IPS-18c (cell line): ENCODE measurements at regions not wholly inside any gene's neighbourhood (a gene's known extent, or its start where the extent isn't known, plus 50 kb on each side); places are given as distances from the start of the nearest gene placed in this dataset.

Source experiments
- H3K4me3 ChIP-seq: 2 replicates; pipeline ENCODE4 v1.7.0; 2013; ENCODE audit warnings: low read depth, mild to moderate bottlenecking, low read length, moderate library complexity; ENCODE audit not compliant: insufficient read depth
- H3K9me3 ChIP-seq: one replicate; pipeline ENCODE4 v1.6.1; 2013; ENCODE audit warnings: mild to moderate bottlenecking, low read length, moderate library complexity; ENCODE audit not compliant: control insufficient read depth, insufficient read depth

- no peak overlapping the region for H3K4me3 ChIP-seq
- no peaks in the 10 kb centered on the region for H3K9me3 ChIP-seq
Observed at GRCh38 chr1:238562341-238562740, 671.6 kb upstream of the ZP4 start.

GRCh38 chr1:238558746-238559145, 668.0 kb upstream of the ZP4 start:
- no peak overlapping the region for H3K4me3 ChIP-seq
- no peaks in the 10 kb centered on the region for H3K9me3 ChIP-seq

- Histone ChIP-seq H3K9me3 (no peaks in the 10 kb centered on the region), H3K4me3 (no peak overlapping the region)
Observed at GRCh38 chr1:238558156-238558555, 667.4 kb upstream of the ZP4 start.

GRCh38 chr1:238552271-238552670, 661.5 kb upstream of the ZP4 start:
- Histone ChIP-seq H3K9me3 (no peaks in the 10 kb centered on the region), H3K4me3 (no peak overlapping the region)

GRCh38 chr1:238549137-238549536, 658.4 kb upstream of the ZP4 start:
- Histone ChIP-seq H3K4me3 (no peak overlapping the region), H3K9me3 (peaks cover 4% of the 10 kb centered on the region)

- H3K9me3 ChIP-seq, result peaks cover 4% of the 10 kb centered on the region
- no peak overlapping the region for H3K4me3 ChIP-seq
Observed at GRCh38 chr1:238546118-238546517, 655.4 kb upstream of the ZP4 start.

GRCh38 chr1:238537641-238538040, 646.9 kb upstream of the ZP4 start:
- no peak overlapping the region for H3K4me3 ChIP-seq

GRCh38 chr1:238530209-238530851, 639.6 kb upstream of the ZP4 start:
- H3K9me3 ChIP-seq, result peaks cover 4% of the 10 kb centered on the region
- no peak overlapping the region for H3K4me3 ChIP-seq

More at GRCh38 chr1:238537641-238538040, 646.9 kb upstream of the ZP4 start:
- no peaks in the 10 kb centered on the region for H3K9me3 ChIP-seq

GRCh38 chr1:238517711-238518110, 627.0 kb upstream of the ZP4 start:
- peaks cover 4% of the 10 kb centered on the region for H3K9me3 ChIP-seq
- no peak overlapping the region for H3K4me3 ChIP-seq

- Histone ChIP-seq H3K9me3 (no peaks in the 10 kb centered on the region), H3K4me3 (no peak overlapping the region)
Observed at GRCh38 chr1:238501290-238501689, 610.6 kb upstream of the ZP4 start.

GRCh38 chr1:238499021-238499420, 608.3 kb upstream of the ZP4 start:
- no peak overlapping the region for H3K4me3 ChIP-seq

GRCh38 chr1:238492271-238492670, 601.5 kb upstream of the ZP4 start:
- no peak overlapping the region for H3K4me3 ChIP-seq
- H3K9me3 ChIP-seq, result no peaks in the 10 kb centered on the region

More at GRCh38 chr1:238499021-238499420, 608.3 kb upstream of the ZP4 start:
- H3K9me3 ChIP-seq, result no peaks in the 10 kb centered on the region

GRCh38 chr1:238491265-238491664, 600.5 kb upstream of the ZP4 start:
- H3K9me3 ChIP-seq, result no peaks in the 10 kb centered on the region
- no peak overlapping the region for H3K4me3 ChIP-seq

GRCh38 chr1:238489006-238489405, 598.3 kb upstream of the ZP4 start:
- Histone ChIP-seq H3K9me3 (no peaks in the 10 kb centered on the region), H3K4me3 (no peak overlapping the region)

GRCh38 chr1:238488401-238488800, 597.7 kb upstream of the ZP4 start:
- Histone ChIP-seq H3K9me3 (no peaks in the 10 kb centered on the region), H3K4me3 (no peak overlapping the region)

- no peak overlapping the region for H3K4me3 ChIP-seq
- no peaks in the 10 kb centered on the region for H3K9me3 ChIP-seq
Observed at GRCh38 chr1:238487931-238488330, 597.2 kb upstream of the ZP4 start.

GRCh38 chr1:238485912-238486209, 595.1 kb upstream of the ZP4 start:
- no peaks in the 10 kb centered on the region for H3K9me3 ChIP-seq
- H3K4me3 ChIP-seq, result peak overlapping the region; percentile 43; the same call in 1 of the 2 replicates

- peak overlapping the region; percentile 43 for H3K4me3 ChIP-seq
- no peaks in the 10 kb centered on the region for H3K9me3 ChIP-seq
Observed at GRCh38 chr1:238485057-238485911, 594.6 kb upstream of the ZP4 start.
